ENCODE measurements at regions not wholly inside any gene's neighbourhood (a gene's known extent, or its start where the extent isn't known, plus 50 kb on each side); places are given as distances from the start of the nearest gene placed in this dataset.

- DNase-seq (ENCODE audit: low read depth) = no peak
- no peak overlapping the region for H3K4me3 ChIP-seq (replicated peaks; ENCODE audit: low read depth, low read length)
- TF ChIP-seq, protein P1, sequence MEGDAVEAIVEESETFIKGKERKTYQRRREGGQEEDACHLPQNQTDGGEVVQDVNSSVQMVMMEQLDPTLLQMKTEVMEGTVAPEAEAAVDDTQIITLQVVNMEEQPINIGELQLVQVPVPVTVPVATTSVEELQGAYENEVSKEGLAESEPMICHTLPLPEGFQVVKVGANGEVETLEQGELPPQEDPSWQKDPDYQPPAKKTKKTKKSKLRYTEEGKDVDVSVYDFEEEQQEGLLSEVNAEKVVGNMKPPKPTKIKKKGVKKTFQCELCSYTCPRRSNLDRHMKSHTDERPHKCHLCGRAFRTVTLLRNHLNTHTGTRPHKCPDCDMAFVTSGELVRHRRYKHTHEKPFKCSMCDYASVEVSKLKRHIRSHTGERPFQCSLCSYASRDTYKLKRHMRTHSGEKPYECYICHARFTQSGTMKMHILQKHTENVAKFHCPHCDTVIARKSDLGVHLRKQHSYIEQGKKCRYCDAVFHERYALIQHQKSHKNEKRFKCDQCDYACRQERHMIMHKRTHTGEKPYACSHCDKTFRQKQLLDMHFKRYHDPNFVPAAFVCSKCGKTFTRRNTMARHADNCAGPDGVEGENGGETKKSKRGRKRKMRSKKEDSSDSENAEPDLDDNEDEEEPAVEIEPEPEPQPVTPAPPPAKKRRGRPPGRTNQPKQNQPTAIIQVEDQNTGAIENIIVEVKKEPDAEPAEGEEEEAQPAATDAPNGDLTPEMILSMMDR (IDR thresholded peaks at IDR 0.05; ENCODE audit: low read length, missing control alignments) = no peak
Observed at GRCh38 chr7:13821152-13821787, 168.2 kb downstream of the ETV1 start.

DNA sequence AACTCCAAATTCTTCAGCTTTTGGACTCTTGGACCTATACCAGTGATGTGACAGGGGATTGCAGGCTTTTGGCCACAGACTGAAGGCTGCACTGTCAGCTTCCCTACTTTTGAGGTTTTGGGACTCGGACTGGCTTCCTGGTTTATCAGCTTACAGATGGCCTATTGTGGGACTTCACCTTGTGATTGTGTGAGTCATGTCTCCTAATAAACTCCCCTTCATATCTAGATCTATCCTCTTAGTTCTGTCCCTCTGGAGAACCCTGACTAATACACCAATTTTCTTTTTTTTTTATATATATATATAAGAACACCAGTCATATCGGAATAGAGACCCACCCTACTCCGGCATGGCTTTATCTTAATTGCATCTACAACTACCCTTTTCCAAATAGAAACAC is 166.8 kb downstream of the ETV1 start:
- no peak overlapping the region for H3K4me3 ChIP-seq (replicated peaks; ENCODE audit: low read depth, low read length)
- TF ChIP-seq, protein P1 (IDR thresholded peaks at IDR 0.05; ENCODE audit: low read length, missing control alignments) = no peak
- DNase-seq (ENCODE audit: low read depth) = peak; percentile 14

- TF ChIP-seq, protein P1 (IDR thresholded peaks at IDR 0.05; ENCODE audit: low read length, missing control alignments) = no peak
- DNase-seq (ENCODE audit: low read depth) = no peak
- H3K4me3 ChIP-seq (replicated peaks; ENCODE audit: low read depth, low read length) = no peak overlapping the region
Observed at GRCh38 chr7:13826752-13827151, 162.7 kb downstream of the ETV1 start.

- H3K4me3 ChIP-seq (replicated peaks; ENCODE audit: low read depth, low read length) = no peak overlapping the region
- DNase-seq (ENCODE audit: low read depth) = peak; percentile 54
- TF ChIP-seq, protein P1 (IDR thresholded peaks at IDR 0.05; ENCODE audit: low read length, missing control alignments) = no peak
Observed at GRCh38 chr7:13827716-13828115, 161.8 kb downstream of the ETV1 start.

- no peak for DNase-seq (ENCODE audit: low read depth)
- no peak overlapping the region for H3K4me3 ChIP-seq (replicated peaks; ENCODE audit: low read depth, low read length)
- TF ChIP-seq, protein P1 (IDR thresholded peaks at IDR 0.05; ENCODE audit: low read length, missing control alignments) = no peak
Observed at GRCh38 chr7:13829231-13829630, 160.2 kb downstream of the ETV1 start.

DNA sequence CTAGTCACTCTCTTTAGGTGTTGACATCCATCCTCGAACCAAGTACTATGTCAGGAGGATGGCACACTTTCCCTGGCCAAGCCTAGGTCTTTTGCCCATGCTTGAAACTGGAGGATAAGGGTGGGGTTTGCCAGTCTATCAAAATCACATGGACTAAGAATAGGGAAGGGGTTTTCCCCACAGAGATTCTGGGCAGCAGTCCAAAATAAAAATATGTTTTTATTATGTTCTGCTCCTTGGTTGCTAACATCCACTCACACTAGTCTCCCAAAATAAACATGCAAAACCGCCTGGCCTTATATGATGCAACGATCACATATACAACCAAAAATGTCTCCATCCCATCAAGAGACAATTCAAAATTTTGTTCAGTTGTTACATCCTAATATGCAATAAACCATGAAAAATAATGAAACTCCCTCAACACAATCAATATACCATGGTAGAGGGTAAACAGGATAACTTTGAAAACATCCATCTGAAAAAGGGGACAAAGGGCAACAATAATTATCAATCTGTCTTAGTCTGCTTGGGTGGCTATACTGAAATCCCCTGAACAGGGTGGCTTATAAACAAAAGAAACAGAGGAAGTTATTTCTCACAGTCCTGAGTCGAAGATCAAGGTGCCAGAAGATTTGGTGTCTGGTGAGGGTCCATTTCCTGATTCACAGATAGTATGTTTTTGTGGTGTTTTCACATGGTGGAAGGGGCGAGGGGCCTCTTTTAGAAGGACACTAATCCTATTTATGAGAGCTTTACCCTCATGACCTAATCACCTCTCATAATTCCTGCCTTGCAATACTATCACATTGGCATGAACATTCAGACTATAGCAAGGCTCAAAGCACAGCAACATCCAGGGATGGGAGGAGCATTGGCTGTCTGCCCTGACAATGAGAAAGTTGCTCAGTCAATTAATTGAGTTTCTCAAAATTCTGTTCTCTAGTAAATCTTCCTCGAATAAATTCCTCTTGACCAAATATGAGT is 159.3 kb downstream of the ETV1 start:
- peak; percentile 95 for DNase-seq (ENCODE audit: low read depth)
- TF ChIP-seq, protein P1 (IDR thresholded peaks at IDR 0.05; ENCODE audit: low read length, missing control alignments) = no peak
- H3K4me3 ChIP-seq (replicated peaks; ENCODE audit: low read depth, low read length) = no peak overlapping the region
